CD4-positive, alpha-beta T cell treated with Interleukin-6 at 100 ng/mL for 8 hours (primary cell): ENCODE measurements at regions not wholly inside any gene's neighbourhood (a gene's known extent, or its start where the extent isn't known, plus 50 kb on each side); places are given as distances from the start of the nearest gene placed in this dataset.

Experiments
- DNase-seq: peaks from one replicate; pipeline ENCODE4 v3.0.0-alpha.2; 2020; ENCODE audit warnings: mixed read lengths, low spot score

DNA sequence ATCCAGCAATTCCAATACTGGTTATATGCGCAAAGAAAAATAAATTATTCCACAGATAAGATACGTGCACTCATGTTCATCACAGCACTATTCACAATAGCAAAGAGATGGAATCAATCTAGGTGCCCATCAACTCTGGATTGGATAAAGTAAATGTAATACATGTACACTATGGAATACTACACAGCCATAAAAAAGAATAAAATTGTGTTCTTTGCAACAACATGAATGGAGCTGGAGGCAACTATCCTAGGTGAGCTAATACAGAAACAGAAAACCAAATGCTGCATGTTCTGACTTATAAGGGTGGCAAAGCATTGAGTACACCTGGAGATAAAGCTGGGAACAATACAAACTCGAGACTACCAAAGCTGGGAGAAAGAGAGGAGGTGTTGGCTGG, 787.3 kb downstream of the KCNT2 start:
- no peak for DNase-seq

DNA sequence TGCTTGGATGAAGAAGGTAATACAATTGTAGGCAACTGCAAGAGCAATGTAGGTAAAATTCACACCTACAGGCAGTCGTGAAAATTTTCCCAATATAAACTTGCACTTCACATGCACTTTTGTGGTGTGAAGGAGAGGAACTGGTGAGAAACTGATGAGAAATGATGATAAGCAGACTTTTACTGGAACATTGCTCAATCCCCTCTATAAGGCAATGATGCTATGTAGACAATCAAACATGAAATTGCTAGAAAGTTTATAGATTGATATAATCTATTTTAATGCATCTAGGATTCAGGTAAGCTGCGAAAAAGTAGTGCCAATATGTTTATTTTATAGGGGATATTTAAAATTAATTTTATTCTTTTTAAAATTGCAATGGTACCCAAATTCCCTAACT, 802.2 kb downstream of the KCNT2 start:
- no peak for DNase-seq

DNA sequence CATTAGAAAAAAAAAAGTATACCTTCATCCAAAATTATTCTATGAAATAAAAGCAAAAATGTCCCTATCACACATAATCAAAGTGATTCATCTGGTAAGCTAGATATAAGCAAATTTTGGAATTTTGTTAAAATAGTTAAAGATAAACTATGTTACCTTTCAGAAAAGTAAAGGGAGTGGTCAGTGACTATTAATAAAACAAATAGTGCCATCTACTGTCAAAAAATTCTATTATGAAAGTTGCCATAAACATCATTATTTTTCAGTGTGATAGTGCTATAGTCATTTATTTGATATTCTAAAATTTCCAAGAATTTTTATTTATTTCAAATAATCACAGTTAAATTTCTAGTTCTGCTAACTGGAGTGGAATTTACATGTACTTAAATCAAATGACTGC, 803.7 kb downstream of the KCNT2 start:
- no peak for DNase-seq

DNA sequence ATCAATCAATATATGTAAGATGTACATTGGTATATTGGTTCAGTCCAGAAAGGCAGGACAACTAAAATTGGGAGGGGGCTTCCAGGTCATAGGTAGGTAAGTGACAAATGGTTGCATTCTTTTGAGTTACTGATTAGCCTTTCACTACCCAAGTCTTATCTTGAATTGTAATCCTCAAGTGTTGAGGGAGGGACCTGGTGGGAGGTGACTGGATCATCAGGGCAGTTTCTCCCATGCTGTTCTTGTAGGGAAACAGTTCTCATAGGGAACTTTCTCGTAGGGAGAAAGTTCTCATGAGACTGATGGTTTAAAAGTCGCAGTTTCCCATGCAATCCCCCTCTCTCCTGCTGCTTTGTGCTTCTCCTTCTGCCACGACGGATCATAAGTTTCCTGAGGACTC, 809.2 kb downstream of the KCNT2 start:
- no peak for DNase-seq

DNA sequence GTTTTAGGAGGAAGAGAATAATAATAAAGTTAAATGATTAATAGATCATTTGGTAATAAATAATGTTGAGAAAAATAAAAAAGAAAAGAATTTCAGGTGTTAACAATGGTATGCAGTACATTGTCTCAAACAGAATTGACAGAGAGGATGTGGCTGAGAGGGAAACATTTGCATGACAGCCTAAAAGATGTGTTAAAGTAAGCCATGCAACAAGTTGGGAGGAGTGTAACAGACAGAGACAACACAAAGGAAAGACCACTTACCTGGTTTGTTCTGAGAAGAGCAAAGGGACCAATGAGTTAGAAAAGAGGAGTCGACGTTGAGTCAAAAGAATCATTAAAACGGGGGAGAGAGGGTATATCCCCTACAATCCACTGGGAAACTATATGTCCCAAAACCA, 814.0 kb downstream of the KCNT2 start:
- DNase-seq = no peak

DNA sequence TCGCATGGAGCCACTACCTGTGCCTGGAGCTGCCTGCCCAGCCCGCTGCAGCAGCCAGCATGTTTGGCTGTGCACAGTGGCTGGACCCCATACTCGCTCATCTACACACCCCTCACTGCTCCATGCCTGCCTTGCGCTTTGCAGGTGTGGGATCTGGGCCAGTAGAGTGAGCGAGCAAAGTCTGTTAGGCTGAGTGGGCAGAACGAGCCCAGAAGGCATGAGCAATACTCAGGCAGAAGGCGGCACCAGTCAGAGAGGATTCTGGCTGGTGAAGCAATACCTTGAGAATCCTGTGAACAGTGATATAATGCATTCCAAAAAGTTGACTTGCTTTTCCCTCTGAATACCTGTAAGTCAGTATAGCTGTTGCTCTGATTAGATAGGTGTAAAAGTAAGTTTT, 816.4 kb downstream of the KCNT2 start:
- no peak for DNase-seq

DNA sequence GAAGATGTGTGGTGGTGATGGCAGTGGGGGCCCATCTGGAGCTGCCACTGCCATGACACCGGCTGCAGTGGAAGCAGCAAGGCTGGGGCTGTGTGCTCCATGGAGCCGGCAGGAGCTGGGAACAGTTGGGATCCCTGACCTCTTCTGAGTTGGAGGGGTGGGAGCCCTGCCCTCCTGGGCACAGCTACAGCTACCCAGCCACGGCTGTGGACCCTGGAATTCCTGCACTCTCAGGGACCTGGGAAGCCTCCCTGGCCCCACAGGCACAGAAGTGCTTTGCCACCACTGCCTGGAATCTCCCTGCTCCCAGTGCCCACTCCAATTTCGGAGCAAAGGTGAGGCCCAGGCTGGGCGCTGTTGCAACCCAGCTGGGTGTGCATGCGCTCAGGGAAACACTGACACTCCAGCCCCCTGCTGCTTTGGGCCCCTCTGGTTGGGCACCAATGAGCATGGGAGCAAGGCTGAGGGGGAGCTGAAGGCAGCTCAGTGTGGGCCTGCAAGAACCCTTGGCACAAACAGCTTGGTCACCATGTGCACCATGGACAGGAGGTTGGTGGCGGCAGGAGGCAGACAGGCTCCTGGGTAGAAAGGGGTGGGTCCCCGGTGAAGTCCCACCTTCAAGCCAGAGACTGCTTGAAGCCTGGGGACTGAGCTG, 817.6 kb downstream of the KCNT2 start:
- DNase-seq = no peak

DNA sequence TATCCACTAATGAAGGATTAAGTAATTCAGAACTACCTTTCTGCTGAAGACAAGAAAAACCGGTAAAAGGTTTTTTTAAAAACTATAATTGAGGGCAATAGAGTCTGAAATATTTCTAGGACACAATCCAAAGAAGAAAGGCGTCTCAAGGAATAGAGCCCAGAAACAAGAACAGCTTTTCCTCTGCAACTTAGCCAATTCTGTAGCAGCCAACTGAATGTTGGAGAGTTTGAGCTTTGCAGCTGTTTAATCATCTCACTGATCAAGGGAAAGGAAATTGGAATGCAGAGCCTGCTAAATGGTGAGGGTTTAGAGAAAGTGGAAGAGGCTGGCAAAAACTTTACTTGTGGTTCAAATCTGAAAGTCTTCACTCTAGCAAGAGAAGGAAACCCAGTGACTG, 818.9 kb downstream of the KCNT2 start:
- no peak for DNase-seq

DNA sequence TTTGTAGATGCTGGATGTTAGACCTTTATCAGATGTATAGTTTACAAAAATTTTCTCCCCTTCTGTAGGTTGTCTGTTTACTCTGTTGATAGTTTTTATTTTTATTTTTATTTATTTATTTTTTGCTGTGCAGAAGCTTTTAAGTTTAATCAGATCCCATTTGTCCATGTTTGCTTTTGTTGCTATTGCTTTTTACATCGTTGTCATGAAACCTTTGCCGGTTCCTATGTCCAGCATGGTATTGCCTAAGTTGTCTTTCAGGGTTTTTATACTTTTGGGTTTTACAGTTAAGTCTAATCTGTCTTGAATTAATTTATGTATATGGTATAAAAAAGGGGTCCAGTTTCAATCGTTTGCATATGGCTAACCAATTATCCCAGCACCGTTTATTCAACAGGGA, 819.5 kb downstream of the KCNT2 start:
- DNase-seq = no peak

DNA sequence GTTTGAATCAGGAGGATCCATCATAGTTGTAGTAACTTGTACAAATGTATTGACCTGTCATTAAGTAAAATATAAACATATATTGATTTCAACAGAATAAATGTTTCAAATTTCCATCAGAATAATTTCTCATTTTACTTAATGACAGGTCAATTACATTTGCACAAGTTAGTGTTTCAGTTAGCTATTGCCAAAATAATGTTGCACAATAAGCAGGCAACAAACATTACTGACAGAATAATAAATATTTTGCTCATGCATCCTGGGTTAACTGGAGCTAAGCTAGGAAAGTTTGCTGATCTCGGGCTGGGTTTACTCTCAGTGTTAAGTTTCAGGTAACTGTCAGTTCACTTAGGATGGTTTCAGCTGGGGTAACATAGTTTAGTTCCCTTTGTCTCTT, 822.4 kb downstream of the KCNT2 start:
- DNase-seq = no peak

DNA sequence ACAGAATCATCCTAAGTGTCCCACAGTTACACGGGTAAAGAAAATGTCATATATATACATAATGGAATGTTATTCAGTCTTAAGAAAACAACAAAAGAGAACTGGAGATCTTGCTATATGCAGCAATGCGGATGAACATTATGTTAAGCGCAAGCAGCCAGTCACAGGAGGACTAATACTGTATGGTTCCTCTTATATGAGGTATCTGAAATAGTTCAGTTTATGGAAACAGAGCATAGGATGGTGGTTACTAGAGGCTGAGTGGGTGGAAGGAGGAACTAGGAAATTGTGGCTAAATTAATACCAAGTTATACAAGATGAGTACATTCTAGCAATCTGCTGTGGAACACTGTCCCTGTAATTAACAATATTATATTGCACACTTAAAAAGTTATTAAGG, 834.3 kb downstream of the KCNT2 start:
- DNase-seq = no peak

DNA sequence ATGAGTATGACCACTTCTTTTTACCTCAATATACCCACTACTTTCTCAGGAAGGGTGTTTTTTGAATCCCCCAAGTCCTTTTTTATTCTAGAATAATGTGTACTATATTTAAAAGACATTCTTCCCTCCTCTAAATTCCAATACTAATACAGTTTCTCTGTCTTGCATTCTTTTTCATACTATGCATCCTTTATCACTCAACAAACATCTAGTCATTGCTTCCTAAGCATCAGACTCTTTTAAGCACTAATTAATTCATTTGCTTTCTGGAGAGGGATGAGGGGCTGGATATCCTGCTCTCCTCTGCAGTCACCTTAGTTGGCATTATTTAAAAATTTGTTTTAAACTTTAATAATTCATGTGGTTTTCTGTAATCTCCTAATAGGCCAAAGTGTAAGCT, 838.8 kb downstream of the KCNT2 start:
- DNase-seq = no peak

DNA sequence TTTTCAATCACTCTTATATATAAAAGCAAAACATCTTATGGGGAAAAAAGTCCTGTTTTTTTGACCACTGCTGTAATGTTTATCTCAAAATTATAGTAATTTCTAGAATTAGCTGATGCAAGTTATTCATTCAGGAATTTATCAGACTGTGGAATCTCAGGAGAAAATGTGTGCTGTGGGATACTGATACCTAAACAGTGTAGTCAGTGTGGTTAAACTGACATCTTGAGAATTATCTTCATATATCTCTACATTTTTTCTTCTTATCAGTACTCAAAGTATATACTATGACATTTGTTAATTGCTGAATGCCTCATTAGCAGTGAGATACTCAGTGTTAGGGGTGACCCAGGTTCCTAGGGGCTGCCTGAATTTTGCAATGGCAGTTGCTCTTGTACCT, 839.3 kb downstream of the KCNT2 start:
- no peak for DNase-seq

DNA sequence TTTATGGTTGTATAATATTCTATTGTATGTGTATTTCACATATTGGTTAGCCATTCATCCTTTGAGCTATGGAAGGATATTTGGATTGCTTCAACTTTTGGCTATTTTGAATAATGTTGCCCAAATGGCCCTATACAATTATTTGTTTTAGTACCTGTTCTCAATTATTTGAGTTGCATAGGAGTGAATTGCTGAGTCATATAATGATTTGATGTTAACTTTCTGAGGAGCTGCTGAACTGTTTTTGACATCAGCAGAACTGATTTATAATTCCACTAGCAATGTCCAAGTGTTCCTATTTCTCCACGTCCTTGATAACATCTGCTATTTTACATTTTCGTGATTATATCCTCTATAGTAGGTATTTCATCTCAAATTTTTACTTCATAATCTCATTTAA, 839.9 kb downstream of the KCNT2 start:
- DNase-seq = no peak

DNA sequence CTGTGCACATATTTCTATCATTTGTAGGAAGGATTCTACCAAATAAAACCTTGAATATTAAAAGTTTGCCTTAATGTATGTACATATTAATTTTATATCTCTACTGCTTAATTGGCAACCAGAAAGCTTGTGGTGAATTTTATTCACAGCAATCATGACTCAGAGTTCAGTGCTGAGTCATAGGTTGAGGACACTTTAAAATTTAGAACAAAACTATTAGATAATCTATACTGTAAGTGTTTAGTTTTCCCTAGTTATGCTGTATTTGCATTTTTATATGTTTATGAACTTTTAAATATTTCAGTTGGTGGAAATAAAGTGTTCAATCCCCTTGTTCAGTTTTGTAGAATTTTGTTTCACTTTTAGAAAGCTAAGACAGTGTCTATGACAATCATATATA, 841.5 kb downstream of the KCNT2 start:
- DNase-seq = no peak

DNA sequence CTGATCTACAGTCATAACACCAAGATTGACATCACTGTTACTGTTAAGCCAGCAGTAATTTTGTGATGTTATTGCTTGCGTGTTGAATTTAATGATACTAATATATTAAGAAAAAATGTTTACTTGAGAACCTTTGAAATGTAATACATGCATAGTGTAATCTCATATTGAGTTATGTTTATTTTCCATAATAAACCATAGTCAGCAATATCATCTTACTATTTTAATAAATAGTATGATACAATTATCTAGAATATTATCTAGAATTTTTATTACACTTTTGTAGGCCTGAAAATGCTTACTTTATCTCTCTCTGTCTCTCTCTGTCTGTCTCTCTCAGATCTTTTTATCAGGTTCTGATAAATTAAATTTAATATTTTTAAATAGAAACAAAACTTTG, 843.1 kb downstream of the KCNT2 start:
- no peak for DNase-seq

DNA sequence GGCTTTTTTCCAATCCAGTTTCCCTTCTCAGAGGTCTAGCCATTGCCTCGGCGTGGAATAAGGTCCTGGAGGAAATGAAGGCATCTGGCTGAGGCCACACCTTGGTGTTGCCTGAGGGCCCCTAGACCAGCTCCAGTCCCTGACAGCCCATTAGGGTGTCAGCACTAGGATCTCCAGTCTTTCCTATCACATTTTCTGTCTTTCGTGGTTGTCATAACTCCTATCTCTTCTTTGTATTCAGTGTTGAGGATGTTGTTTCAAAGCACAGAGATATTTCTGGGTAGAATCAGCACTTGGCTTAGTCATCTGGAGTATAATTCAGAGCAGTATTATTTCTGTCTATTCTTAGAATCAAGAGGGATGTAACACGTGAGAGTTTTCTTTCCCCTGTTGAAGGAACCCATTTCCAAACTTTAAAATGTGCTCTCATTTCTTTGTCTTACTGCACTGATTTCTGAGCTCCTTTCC, 844.3 kb downstream of the KCNT2 start:
- DNase-seq = no peak

DNA sequence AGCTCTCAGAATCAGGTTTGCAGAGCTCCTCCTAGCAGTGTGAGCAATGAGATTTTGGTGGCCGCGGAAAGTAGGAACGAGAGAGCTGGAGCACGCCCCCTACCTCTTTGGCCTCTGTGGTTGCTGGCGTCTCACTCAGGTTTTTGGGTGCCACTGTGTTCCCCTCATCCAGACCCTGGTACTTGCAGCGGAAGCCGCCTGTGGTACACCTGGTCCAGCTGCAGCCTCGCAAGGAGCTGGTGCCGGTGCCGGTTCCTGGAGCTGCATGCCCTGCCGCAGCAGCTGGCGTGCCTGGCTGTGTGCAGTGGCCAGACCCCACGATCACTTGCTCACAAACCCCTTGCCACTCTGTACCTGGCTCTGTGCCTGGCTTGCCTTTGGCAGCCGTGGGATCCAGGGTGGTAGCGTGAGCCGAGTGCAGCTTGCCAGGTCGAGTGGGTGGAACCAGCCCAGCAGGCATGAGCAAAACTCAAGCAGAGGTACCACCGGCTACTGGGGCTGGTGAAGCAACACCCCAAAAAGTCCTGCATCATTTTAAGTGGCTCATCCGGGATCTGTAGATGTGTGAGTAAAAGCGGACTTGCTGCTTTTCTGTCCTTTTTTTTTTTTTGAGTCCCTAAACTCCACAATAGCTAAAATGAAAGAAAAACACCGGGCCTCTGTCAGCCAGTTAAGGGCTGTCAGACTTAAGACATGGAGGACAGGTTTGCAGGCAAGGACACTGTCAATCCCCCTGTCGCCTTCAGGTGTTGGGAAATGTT, 844.9 kb downstream of the KCNT2 start:
- no peak for DNase-seq

DNA sequence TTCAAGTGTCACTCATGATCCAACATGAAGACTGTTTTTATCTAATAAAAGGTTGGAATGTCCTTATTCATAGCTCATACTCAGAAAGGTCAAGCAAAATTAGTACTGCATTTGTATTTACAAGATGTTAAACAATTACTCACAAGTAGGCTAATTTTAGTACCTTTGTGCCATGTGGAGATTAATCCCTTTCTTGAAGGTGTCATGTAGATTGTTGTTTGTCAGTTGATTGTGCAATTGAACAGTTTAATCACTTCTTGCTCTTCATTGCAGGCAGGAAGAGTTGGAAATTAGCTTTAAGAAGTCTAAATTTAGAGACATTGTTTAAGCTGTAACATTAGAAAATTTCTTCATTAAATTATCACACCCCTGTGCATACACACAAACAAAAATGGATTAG, 847.1 kb downstream of the KCNT2 start:
- DNase-seq = no peak

DNA sequence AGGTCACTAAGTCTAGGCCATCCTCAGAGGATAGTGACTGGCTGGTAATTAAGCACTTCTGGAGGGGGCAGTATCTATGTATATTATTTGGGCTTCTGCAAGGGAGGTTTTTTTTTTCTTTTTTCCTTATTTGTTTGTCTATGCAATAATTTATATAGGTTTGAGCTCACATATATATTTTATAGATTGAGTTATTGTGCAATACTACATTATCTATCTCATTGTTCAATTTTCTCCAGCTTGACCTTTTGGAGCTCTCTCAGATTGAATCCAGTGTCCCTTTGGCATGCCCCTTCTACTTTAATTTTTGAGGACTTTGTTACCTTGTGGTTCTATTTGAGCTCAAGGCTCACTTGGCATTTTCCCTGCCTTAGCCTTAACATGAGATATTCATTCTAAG, 852.1 kb downstream of the KCNT2 start:
- no peak for DNase-seq

DNA sequence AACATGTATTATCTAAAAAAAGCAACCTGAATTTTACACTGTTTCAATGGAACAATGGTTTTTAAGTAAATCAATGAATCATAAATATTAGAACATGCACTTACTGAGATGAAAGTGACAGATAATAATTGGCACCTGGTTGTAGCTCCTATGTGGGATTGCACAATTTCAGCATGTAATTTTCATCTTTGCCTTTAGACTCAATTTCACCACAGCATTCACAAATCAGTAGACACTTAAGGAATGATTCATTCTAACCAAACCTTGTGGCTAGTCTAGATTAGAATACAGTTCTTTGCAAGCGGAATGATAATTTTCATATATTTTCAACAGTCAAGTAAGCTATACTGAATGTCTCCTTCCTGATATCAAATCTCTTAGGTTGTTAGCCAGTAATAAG, 853.4 kb downstream of the KCNT2 start:
- no peak for DNase-seq

DNA sequence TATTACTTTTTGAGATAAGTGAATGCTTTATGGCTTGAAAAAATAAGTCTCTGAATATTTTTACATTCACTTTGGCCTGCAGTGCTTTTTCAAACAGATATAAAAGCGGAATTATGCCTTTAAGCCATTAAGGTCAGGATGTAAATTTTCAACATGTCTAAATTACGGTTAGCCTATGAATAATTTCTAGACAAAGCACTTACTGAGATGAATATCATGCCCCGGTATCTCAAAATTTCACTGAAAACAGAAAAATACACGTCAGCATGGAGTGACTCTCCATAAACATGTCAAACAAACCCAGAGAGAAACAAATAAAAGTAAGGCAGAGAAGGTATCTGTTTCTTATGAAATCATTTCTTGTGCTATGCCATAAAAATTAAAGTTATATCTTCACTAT, 853.9 kb downstream of the KCNT2 start:
- DNase-seq = no peak

DNA sequence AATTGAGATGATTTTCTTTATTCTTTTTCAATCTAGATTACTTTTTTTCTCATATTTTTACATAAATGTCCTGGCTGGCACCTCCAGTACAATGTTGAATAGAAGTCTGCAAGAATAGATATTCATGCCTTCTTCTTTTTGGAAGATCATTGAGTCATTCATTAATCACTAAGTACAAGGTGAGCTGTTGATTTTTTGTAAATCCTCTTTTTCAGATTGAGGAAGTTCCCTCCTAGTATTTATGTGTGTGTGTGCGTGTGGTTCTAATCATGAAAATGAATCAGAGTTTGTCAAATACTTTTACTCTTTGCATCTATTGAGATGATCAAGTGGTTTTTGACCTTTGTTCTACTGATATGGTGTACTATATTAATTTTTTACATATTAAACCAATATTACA, 859.3 kb downstream of the KCNT2 start:
- no peak for DNase-seq
